NCI-H2196 (cell line): ENCODE measurements at regions not wholly inside any gene's neighbourhood (a gene's known extent, or its start where the extent isn't known, plus 50 kb on each side); places are given as distances from the start of the nearest gene placed in this dataset.

Source experiments
- DNase-seq: peaks from one replicate; lab custom pipeline; 2025; ENCODE audit not compliant: unreplicated experiment; lab: John Stamatoyannopoulos, UW

DNA sequence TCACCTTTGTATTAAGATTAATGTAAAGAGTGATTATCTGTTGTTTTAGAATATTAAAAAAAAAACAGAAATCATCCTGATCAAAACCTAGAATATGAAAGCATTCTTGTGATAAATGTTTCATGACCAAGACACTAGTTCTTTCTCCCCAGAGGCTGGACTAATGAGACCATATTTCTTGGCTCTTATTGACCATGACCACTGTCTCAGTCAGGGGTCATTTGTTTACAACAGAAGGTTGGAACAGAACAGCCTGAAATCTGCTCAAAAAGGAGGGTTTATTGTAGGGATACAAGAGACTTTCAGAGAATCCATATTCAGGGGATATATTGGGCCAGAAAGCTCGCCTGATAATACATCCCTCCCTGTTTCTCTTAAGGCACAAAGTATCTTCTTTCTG, 87.7 kb downstream of the TMEM30B start:
- DNase-seq = no peak

DNA sequence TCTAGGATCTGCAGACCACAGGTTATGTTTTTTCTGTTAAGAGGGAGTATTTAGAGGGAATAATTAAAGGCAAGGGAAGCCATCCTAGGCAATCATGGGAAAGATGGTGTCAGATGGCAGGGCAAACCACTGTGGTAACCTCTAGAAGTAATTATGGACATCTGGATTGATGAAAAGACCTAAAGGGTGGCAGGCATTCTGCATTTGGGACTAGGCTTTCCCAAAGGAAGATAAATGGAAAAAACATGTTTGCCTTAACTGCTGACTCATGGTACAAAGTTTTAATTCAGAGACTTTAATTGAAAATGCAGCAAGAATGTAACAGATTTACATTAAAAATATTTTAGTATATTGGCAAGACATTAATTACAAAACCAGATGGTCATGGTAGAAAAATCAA, 88.1 kb downstream of the TMEM30B start:
- no peak for DNase-seq

DNA sequence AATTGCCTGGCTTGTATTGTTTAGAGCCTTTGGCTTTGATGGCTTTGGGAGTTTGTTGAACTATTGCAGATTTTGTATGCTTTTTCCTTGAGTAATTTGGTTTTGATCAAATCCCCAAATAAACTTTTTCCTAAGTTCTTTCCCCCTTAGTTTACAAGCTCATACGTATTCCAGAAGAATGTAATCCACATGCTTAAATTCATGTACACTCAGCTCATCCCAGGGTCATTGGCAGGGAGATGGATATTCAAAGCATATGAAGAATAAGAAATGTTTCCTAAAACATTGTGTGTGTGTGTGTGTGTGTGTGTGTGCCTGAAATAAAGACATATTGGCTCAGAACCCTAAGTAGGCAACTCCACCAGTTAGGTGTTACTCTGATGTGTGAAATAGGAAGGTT, 89.4 kb downstream of the TMEM30B start:
- DNase-seq = no peak

DNA sequence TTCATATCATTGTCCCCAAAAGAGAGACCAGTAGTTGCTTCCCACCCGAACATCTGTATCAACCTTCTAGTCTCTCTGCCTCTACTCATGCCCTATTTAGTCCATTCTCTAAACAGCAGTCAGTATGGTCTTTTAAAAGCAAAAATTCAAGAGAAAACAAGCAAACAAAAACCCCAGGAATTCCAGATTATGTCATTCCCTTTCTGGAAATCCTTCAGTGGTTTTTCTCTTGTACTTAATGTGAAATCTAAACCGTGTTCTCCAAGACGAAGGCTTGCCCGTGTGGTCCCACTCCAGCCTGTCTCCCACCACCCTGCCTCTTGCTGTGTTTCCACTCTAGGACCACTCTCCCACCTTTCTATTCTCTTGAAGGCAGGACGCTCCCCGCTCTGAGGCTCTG, 90.8 kb downstream of the TMEM30B start:
- no peak for DNase-seq

DNA sequence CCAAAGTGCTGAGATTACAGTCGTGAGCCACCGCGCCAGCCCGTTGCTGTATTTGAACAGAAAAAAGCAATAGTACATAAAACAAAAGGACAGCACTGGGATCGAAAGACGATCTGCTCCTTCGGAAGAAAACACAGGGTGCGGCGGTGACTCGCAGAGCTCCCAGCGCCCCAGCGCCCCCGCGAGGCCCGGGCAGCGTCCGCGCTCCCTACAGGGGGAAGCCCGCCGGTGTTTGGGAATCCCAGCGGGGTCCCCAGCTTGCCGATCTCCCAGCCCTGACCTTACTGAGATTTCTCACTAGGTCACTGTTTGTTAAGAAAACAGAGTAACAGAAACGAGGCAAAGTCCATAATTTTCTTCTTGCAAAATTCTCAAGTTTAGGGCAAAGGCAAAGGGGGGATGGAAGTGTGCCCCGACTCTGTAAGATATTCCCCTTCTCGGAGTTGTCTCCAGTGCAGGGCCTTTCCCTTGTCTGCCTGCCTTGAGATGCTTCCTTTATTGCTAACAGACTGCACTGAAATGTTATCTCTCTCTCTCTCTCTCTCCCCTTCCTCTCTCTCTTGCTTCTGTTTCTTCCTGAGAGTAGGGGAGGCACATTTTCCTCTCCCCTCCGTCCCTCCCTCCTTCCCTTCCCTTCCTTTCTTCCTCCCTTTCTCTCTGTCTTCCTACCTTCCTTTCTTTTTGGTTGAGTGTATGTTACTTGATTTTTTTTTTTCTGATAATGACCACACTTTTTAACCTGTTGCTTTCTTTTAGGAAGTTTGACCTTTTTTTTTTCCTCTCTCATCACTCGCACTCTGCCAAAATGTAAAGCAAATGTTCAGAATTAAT, 91.9 kb downstream of the TMEM30B start:
- no peak for DNase-seq

DNA sequence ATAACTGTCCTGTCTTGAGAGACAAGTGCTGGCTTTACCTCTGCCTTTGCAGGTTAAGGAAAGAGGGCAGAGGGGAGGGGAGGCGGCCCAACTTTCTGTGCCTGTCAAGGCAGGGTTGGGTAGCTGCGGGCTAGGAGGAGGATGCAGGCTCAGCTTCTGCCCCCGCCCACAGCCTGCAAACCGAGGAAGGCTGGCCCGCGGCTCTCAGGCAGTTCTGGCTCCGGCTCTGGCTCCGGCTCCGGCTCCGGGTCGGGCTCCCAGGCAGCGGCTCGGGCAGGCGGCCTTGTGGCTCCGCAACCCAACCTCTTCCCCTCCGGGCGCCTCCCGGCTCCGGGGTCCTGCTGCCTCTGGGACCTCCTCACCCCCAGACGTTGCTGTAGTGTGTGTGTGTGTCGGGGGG, 92.9 kb downstream of the TMEM30B start:
- DNase-seq = no peak

DNA sequence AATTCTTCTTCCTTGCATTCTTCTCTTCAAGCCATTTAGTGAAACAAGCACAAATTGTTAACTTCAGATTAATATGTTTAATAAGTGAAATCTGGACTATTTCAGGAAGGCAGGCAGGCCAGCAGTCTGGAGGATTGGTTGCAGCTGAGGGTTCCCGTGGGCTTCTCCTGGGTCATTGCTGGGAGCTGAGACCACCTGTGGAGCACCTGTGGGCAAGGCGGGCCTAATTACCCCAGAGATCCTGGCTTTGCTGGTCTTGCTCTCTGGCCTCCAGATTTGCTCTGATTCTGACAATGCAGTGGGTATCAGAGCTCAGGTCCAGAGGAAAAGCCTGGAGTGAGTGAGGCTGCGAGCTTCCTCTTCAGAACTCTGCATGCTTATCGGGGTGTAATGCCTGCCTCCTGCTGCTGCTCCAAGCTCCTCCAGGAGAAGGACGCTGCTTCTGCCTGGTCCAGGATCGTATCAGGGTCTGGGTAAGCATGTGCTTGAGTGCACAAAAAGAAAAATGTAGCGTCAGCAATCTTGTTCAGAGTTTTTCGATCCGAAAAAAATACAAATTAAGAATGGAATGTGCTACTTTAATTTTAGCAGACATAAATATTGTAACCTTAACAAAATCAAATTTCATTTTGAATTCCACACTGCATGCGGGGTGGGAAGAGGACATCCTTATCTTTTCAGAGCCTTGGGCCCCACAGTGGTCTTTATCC, 93.8 kb downstream of the TMEM30B start:
- no peak for DNase-seq

DNA sequence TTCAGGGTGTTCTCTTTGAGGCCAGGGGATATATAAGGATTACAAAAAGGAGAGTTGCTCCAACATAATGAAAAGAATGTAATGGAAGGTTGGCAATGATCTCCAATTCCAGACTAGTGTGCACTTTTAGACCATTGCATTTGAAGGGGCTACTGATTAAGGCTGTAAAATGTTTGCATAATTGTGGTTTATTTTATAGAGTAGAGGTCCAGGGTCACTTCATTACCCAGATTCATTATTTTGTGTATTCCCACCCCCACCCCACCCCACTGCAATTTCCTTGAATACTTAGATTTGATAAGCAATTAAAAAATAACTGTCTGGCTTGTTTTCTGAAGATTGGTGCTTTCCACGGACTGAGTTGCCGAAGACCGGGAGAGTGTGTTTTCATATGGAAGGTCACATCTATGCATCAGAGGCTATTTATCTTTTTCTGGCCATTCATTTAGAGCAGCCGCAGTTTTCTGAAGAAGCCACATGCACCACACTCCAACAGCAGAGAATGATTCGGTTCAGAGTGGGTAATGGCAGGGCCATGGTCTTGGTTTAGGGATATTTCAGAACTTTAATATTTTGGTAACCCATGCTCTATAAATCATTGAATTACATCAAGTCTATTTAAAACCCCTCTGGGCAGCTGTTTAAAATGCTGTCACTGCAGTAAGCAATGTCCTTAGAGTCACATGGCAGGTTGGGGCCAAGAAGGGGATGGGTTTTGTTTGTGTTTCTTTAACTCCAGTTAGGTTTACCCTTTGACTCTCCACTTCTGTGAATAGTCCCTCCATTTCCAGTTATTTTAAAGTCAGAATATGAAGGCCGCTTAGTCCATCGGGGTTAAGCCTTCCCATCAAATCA, 94.6 kb downstream of the TMEM30B start:
- no peak for DNase-seq

DNA sequence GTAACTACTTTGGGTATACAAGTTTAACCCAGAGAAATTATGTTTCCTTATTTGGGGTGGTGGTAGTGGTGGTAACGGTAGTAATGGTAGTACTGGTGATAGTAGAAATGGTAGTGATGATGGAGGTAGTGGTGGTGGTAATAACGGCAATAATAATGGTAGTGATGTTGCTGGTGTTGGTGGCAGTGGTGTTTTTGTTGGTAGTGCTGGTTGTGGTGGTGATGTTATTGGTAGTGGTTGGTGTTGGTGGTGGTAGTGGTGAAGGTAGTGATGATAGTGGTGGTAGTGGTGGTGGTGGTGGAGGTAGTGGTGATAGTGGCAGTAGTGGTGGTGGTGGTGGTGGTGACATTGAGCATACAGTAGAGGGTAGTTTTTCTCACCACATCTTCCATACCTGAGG, 95.6 kb downstream of the TMEM30B start:
- no peak for DNase-seq

DNA sequence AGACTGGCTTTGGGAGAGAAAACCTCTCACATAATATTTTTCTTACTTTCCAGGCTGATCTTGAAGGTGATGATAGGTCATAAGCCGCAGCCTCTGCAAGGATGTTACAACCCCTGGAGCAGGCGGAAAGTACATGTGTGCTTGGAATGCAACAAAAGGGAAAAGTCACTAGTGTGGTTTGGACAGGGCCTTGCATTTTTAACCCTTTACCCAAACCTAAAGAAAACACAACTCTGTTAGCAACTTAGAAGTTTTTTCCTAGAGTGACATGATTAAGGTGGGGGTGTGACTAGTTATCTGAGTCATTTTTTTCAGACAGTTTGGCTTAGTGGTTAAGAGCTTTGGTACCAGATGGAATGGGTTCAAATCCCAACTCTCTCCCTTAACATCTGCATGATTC, 97.0 kb downstream of the TMEM30B start:
- no peak for DNase-seq

DNA sequence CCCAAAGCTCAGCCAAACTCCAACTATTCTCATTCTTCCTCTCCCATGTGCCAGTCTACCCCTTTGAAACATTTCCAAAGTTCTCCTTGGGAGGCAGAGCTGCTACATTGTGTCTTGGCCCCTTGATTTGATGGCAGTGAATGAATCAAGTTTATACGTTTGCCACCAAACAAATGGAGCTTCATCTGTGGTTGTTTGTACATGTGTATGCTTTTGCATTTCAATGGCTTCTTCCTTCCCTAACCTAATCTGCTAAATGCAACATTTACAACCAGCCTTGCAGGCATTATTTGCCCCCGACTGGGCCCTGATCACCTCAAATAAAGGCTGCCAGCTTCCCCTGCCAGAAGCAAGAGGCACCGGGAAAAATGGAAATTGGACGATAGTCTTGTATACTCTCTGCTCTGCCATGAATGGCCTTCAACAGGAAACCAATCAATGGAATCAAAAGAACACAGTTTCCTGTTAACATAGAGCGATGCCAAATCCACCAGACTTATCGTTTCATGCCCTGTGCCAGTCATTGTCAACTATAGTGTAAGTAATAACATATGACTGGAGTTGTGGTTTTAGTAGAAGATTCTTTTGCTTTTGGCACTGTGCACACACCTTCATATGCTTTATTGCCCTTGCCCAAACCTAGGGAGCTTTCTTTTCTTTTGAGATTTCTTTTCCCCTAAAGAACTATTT, 97.8 kb downstream of the TMEM30B start:
- no peak for DNase-seq

DNA sequence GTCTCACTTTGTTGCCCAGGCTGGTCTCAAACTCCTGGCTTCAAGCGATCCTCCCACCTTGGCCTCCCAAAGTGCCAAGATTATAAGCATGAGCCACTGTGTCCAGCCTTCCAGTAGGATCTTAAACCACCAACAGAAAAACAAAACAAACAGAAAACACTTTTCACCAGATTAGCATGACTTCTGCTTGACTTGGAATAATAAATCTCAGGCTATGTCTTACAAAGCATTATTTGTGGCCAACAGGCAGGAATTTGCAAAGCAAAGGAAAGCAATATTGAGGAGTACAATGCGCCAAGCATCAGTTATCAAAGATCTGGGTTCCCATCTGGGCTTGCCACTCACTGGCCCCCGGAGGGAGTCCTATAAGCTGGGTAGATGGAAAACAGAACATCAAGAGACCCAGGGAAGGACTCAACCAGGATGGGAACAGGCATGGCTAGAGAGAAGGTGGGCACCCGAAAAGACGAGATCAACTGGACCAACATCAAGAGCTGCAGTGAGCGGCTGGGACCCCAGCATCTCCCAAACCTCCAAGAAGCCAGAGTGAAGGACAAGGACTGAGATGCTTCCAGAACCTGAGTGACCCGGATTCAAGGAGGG, 101.2 kb downstream of the TMEM30B start:
- DNase-seq = no peak

DNA sequence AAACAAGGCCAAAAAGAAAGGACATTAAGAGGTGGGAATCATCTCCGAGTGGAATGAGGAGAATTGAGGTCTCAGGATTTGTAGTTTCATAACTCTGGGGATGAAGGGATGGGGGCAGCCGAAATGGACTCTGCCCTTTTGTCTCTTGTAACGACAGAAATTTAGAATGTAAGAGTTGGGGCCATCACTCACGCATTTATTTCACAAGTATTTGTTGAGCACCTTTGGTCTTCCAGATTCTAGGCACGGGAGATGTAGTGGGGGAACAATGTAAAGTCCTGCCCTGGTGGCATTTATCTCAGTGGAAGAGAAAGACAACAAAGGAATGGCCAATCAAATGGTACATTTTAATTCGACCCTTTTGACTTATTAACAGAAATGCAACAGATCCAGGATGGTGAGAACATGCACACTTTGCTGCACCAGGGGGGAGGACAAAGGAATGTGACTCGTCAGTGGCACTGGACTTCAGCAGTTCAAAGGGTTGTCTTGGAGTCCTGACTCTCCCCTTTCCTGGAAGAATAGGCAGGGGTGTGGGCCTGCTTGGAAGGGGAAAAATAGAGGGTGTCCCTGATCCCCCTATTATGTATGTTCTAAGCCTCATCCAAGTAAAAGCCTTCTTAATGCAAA, 102.0 kb downstream of the TMEM30B start:
- no peak for DNase-seq

DNA sequence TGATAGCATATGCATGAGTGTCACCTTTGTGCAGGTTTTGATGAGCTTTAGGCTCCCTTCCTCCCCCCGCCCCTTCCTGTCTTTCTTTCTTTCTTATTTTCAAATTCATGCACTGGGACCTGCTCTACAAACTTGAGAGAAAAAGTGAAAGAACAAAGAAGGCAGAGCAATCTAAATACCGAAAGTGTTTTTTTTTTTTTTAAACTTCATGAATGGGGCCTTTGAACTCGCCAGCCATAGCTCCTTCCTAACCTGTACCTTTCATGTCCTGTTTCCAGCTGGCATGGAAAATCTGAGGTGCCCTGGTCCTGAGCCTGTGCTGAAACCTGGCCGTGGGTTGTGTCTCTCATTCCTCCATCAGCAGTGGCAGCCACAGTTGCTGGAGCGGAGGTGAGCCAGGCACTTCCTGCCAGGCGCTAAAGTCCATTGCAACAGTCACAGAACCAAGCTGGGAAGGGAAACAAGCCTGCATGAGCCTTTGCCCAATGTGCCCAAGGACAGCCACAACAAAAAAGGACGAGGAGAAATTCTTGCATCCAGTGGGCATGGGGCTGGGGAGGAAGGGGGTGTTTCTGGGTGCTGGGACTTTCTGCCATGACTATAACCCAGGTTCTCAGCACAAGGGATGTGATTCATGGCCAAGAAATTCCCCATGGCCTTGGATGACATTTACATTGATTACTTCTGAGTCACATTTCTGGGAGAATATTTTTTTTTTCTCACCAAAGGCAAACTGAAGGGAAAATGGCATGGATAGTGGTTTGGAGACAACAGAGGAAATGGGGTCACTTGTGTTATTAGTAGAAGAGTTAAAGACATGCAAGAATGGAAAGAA, 102.7 kb downstream of the TMEM30B start:
- no peak for DNase-seq

DNA sequence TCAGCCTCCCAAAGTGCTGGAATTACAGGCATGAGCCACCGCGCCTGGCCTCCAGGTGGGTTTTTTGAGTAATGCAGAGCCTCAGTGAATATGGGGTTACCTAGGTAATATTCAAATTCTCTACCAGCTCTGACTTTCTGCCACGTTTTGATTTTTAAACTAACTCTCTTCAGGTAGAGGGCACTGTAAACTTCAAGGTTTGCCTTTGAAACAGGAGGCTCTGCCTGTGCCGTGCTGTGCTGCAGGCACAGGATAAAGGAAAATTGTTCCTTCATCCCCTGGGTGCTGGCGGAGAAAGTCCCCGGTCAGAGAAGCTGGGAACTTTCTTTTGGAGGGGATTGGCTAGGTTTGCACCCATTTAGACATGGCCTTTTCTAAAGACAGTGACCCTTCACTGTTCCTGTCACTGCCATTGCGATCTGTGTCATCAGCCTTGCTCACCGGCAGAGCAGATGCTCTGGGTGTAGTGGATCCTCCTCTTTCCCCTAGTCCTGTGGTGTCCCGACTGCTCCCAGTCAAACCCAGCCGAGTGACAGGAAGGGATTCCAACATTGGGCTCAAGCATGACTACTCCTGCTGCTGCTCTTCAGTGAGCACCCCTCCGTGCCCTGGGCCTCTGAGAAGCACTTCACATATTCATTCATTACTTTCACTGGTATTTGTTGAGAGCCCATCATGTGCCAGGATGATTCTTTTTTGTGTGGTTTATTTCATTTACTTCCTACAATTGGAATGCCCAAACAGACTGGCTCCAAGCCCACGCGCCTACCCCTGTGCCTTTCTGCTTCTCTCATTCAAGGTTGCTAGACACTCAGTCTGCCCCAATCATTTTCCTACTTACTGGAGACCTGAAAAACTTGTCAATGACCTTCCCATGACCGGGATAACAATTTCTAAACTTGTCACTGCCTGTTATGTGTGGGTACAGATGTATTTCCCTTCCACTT, 103.6 kb downstream of the TMEM30B start:
- no peak for DNase-seq

DNA sequence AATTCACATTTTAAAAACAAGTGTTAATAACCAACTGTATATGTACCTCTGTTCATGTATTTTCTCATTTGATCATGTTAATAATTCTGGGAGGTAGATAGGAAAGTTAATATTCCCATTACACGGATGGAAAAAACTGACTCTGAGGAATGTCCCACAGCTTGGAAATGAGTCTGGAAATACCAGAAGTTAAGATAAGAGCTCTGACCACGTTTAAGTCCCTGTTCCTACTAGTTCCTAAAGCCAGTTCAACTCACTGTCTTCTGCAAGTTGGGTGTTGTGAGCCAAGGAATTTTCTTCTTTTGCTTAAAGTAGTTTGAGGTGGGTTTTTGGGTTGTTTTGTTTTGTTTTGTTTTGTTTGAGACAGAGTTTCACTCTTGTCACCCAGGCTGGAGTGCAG, 104.5 kb downstream of the TMEM30B start:
- DNase-seq = no peak

DNA sequence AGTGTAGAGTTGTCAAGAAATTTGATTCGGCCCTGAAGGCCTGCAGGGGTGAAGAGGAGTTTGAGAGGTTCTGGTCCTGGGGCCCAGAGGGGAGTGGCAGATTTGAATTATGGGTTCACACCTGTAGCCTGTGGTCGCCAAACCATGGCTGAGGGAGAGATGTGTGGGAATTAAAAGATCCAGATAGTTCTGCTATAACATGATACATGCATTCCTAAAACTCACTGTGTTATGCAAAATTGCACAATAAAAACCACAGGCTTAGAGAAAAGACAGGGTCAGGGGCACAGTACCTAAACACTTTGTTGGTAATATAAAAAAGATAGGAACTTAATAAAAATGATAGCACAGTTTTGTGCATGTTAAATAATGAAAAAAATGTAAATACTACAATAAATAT, 106.2 kb downstream of the TMEM30B start:
- DNase-seq = no peak

DNA sequence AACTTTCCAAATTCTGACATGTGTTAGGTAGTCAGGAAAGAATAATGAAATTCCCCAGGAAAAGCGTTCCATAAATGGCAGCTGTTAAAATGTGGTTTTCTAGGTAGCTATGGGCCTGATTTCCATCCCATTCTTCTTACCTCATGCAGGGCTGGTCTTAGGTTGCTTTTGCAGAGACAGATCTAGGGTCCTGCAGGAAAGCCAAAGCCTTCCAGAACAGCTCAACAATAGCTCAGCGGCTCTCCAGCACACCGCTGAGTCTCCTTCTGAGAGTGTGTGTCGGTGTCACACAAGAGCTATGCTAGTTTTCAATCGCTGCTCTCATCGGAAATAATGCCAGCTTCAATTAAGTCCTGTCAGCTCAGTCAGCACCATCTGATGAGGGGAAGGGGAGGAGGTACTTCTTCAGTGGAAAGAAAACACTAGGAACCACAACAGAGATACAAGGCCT, 106.7 kb downstream of the TMEM30B start:
- DNase-seq = no peak
